ENCODE measurements at regions not wholly inside any gene's neighbourhood (a gene's known extent, or its start where the extent isn't known, plus 50 kb on each side); places are given as distances from the start of the nearest gene placed in this dataset.
"Not testable (repeated sequence)": the region's sequence is repeated elsewhere in the genome, so short reads cannot be mapped to it uniquely, and the experiment has no call there.

DNA sequence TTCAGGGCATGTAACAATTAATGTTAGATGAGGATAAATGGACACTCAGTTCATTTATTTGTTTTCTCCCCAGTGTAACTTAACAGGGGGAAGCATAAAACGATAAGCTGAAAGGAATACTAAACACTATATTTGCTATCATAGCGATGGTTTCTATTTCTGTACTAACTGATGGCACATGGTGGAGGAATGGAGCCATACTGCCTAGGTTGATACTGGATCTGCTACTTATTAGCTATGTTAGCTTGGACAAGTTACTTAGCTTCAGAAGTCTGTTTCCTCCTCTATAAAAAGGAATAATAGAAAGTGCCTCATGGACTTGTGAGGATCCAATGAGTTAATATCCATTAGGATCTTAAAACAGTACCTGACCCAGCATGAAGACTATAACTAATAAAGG, 127.5 kb downstream of the NBPF8 start:
- H3K4me3 ChIP-seq (ENCODE audit: control insufficient read depth in 2 of 3, extremely low read depth in 1 of 3, insufficient read depth in 2 of 3, low read depth in 1 of 3, low read length in 3 of 3); H3K4me1 ChIP-seq (ENCODE audit: control insufficient read depth, extremely low read depth, insufficient read depth, low read length); H3K27ac ChIP-seq (ENCODE audit: control insufficient read depth, insufficient read depth, low read length); dilution Hi-C loops (cut with MboI; ENCODE audit: extremely low pct_ligation_motif_present, low sequenced_read_pairs); H3K27me3 ChIP-seq (ENCODE audit: control insufficient read depth, extremely low read depth, insufficient read depth, low read length); H2AFZ ChIP-seq (ENCODE audit: control insufficient read depth, low read length); H3K4me2 ChIP-seq (ENCODE audit: control insufficient read depth, extremely low read depth, insufficient read depth, low read depth, low read length); H3K9ac ChIP-seq (ENCODE audit: control insufficient read depth, extremely low read depth, insufficient read depth, low read length); H4K20me1 ChIP-seq (ENCODE audit: control insufficient read depth, extremely low read depth, insufficient read depth, low read length); H3K9me1 ChIP-seq (ENCODE audit: control insufficient read depth, extremely low read depth, insufficient read depth, low read length); H3K9me3 ChIP-seq (ENCODE audit: control insufficient read depth, low read depth, low read length); FAIRE-seq; DNase-seq (ENCODE audit: low read depth, low spot score); H3K79me2 ChIP-seq (ENCODE audit: control insufficient read depth, insufficient read depth, low read length); H3K36me3 ChIP-seq (ENCODE audit: control insufficient read depth in 2 of 2, extremely low read depth in 1 of 2, insufficient read depth in 2 of 2, low read length in 2 of 2): not testable (repeated sequence)

DNA sequence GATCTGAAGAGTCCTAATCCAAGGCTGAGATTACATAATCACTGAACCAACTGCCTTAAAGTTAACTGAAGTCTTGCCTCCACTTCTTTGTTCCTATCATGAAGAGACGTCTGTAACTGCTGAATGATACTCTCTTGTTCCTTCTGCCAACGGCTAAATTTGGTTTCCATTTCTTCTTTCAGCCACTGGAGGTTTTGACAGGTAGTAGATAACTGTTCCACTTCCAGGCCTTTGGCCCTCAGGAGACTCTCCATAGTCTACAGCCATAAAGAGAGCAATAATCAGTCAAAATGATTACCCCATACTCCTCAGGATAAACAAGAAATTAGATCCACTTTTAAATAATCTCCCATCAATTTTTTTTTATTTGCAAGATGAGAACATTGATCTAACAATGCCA, 128.1 kb downstream of the NBPF8 start:
- H3K36me3 ChIP-seq (ENCODE audit: control insufficient read depth in 2 of 2, extremely low read depth in 1 of 2, insufficient read depth in 2 of 2, low read length in 2 of 2); H3K27ac ChIP-seq (ENCODE audit: control insufficient read depth, insufficient read depth, low read length); H3K9ac ChIP-seq (ENCODE audit: control insufficient read depth, extremely low read depth, insufficient read depth, low read length); dilution Hi-C loops (cut with MboI; ENCODE audit: extremely low pct_ligation_motif_present, low sequenced_read_pairs); H3K9me3 ChIP-seq (ENCODE audit: control insufficient read depth, low read depth, low read length); DNase-seq (ENCODE audit: low read depth, low spot score); H4K20me1 ChIP-seq (ENCODE audit: control insufficient read depth, extremely low read depth, insufficient read depth, low read length); H3K9me1 ChIP-seq (ENCODE audit: control insufficient read depth, extremely low read depth, insufficient read depth, low read length); H3K4me1 ChIP-seq (ENCODE audit: control insufficient read depth, extremely low read depth, insufficient read depth, low read length); FAIRE-seq; H3K27me3 ChIP-seq (ENCODE audit: control insufficient read depth, extremely low read depth, insufficient read depth, low read length); H3K4me3 ChIP-seq (ENCODE audit: control insufficient read depth in 2 of 3, extremely low read depth in 1 of 3, insufficient read depth in 2 of 3, low read depth in 1 of 3, low read length in 3 of 3); H3K4me2 ChIP-seq (ENCODE audit: control insufficient read depth, extremely low read depth, insufficient read depth, low read depth, low read length); H2AFZ ChIP-seq (ENCODE audit: control insufficient read depth, low read length); H3K79me2 ChIP-seq (ENCODE audit: control insufficient read depth, insufficient read depth, low read length): not testable (repeated sequence)

DNA sequence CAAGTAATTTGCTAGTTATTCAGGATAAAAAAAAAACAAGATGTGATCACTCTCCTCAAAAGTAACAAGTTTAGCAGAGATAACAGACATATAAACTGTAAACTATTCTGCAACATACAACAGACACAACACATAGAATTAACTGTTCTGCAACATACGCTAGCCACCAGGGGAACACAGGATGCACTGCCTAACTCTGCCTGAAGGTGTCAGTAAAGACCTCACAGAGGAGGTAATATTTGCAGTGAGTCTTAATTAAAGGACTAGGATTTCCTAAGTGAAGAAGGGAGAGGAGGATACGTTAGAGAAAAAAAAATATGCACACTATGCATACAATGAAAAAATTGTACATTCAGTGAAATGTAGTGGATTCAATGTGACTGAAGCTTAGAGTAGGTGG, 129.6 kb downstream of the NBPF8 start:
- H3K9me1 ChIP-seq (ENCODE audit: control insufficient read depth, extremely low read depth, insufficient read depth, low read length); H3K36me3 ChIP-seq (ENCODE audit: control insufficient read depth in 2 of 2, extremely low read depth in 1 of 2, insufficient read depth in 2 of 2, low read length in 2 of 2); DNase-seq (ENCODE audit: low read depth, low spot score); H3K4me2 ChIP-seq (ENCODE audit: control insufficient read depth, extremely low read depth, insufficient read depth, low read depth, low read length); H3K79me2 ChIP-seq (ENCODE audit: control insufficient read depth, insufficient read depth, low read length); H3K9ac ChIP-seq (ENCODE audit: control insufficient read depth, extremely low read depth, insufficient read depth, low read length); FAIRE-seq; H3K4me3 ChIP-seq (ENCODE audit: control insufficient read depth in 2 of 3, extremely low read depth in 1 of 3, insufficient read depth in 2 of 3, low read depth in 1 of 3, low read length in 3 of 3); H3K4me1 ChIP-seq (ENCODE audit: control insufficient read depth, extremely low read depth, insufficient read depth, low read length); dilution Hi-C loops (cut with MboI; ENCODE audit: extremely low pct_ligation_motif_present, low sequenced_read_pairs); H4K20me1 ChIP-seq (ENCODE audit: control insufficient read depth, extremely low read depth, insufficient read depth, low read length); H3K27ac ChIP-seq (ENCODE audit: control insufficient read depth, insufficient read depth, low read length); H3K27me3 ChIP-seq (ENCODE audit: control insufficient read depth, extremely low read depth, insufficient read depth, low read length); H2AFZ ChIP-seq (ENCODE audit: control insufficient read depth, low read length); H3K9me3 ChIP-seq (ENCODE audit: control insufficient read depth, low read depth, low read length): not testable (repeated sequence)
- TF ChIP-seq, protein P1, sequence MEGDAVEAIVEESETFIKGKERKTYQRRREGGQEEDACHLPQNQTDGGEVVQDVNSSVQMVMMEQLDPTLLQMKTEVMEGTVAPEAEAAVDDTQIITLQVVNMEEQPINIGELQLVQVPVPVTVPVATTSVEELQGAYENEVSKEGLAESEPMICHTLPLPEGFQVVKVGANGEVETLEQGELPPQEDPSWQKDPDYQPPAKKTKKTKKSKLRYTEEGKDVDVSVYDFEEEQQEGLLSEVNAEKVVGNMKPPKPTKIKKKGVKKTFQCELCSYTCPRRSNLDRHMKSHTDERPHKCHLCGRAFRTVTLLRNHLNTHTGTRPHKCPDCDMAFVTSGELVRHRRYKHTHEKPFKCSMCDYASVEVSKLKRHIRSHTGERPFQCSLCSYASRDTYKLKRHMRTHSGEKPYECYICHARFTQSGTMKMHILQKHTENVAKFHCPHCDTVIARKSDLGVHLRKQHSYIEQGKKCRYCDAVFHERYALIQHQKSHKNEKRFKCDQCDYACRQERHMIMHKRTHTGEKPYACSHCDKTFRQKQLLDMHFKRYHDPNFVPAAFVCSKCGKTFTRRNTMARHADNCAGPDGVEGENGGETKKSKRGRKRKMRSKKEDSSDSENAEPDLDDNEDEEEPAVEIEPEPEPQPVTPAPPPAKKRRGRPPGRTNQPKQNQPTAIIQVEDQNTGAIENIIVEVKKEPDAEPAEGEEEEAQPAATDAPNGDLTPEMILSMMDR (optimal IDR thresholded peaks at IDR 0.05 in 1 of 3, IDR thresholded peaks at IDR 0.05 in 1 of 3, conservative IDR thresholded peaks at IDR 0.05 in 1 of 3; ENCODE audit: extremely low read depth in 1 of 3, insufficient read depth in 2 of 3, low read length in 3 of 3): peak in 2 of 3 experiments; percentile 20 to 33

DNA sequence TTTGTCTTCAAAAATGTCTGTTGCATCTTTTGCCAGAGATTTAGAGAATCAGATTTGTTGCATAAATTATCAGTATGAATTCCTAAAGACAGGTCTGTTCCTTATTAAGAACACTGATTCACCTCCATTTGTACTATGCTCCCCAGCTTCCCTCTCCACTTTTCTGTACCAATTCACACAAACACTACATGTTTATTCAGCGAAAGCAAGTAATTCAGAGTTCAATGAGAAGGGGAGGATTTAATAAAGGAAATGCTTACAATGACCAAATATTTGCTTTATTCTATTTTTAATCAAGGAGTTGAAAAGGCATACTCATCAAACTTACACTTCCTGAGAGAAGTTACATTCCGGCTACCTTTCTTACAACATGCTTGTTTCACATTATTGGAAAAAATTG, 135.5 kb downstream of the NBPF8 start:
- H3K9ac ChIP-seq (ENCODE audit: control insufficient read depth, extremely low read depth, insufficient read depth, low read length); H3K9me1 ChIP-seq (ENCODE audit: control insufficient read depth, extremely low read depth, insufficient read depth, low read length); dilution Hi-C loops (cut with MboI; ENCODE audit: extremely low pct_ligation_motif_present, low sequenced_read_pairs); H3K4me3 ChIP-seq (ENCODE audit: control insufficient read depth in 2 of 3, extremely low read depth in 1 of 3, insufficient read depth in 2 of 3, low read depth in 1 of 3, low read length in 3 of 3); H3K36me3 ChIP-seq (ENCODE audit: control insufficient read depth in 2 of 2, extremely low read depth in 1 of 2, insufficient read depth in 2 of 2, low read length in 2 of 2); H3K27ac ChIP-seq (ENCODE audit: control insufficient read depth, insufficient read depth, low read length); H4K20me1 ChIP-seq (ENCODE audit: control insufficient read depth, extremely low read depth, insufficient read depth, low read length); H2AFZ ChIP-seq (ENCODE audit: control insufficient read depth, low read length); FAIRE-seq; H3K79me2 ChIP-seq (ENCODE audit: control insufficient read depth, insufficient read depth, low read length); H3K9me3 ChIP-seq (ENCODE audit: control insufficient read depth, low read depth, low read length); DNase-seq (ENCODE audit: low read depth, low spot score); H3K4me1 ChIP-seq (ENCODE audit: control insufficient read depth, extremely low read depth, insufficient read depth, low read length); H3K4me2 ChIP-seq (ENCODE audit: control insufficient read depth, extremely low read depth, insufficient read depth, low read depth, low read length); H3K27me3 ChIP-seq (ENCODE audit: control insufficient read depth, extremely low read depth, insufficient read depth, low read length): not testable (repeated sequence)

DNA sequence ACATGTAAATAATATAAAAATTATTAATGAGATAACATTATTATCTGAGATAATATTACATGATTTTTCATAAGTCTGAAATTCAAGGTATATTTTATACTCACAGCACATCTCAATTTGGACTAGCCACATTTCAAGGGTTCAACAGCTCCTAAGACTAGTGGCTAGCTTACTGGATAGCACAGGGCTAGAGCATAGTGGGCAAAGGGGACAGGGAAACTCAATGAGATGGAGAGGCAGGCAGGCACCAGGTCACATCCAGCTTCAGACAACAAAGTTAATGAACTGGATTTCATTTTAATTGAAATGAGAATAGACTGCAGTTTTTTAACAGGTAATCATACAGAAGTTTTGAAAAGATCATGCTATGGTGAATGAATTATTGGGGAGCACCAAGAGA, 137.4 kb downstream of the NBPF8 start:
- H3K27me3 ChIP-seq (ENCODE audit: control insufficient read depth, extremely low read depth, insufficient read depth, low read length); H4K20me1 ChIP-seq (ENCODE audit: control insufficient read depth, extremely low read depth, insufficient read depth, low read length); H2AFZ ChIP-seq (ENCODE audit: control insufficient read depth, low read length); FAIRE-seq; H3K4me3 ChIP-seq (ENCODE audit: control insufficient read depth in 2 of 3, extremely low read depth in 1 of 3, insufficient read depth in 2 of 3, low read depth in 1 of 3, low read length in 3 of 3); H3K4me1 ChIP-seq (ENCODE audit: control insufficient read depth, extremely low read depth, insufficient read depth, low read length); H3K9ac ChIP-seq (ENCODE audit: control insufficient read depth, extremely low read depth, insufficient read depth, low read length); dilution Hi-C loops (cut with MboI; ENCODE audit: extremely low pct_ligation_motif_present, low sequenced_read_pairs); H3K27ac ChIP-seq (ENCODE audit: control insufficient read depth, insufficient read depth, low read length); H3K4me2 ChIP-seq (ENCODE audit: control insufficient read depth, extremely low read depth, insufficient read depth, low read depth, low read length); H3K9me3 ChIP-seq (ENCODE audit: control insufficient read depth, low read depth, low read length); H3K36me3 ChIP-seq (ENCODE audit: control insufficient read depth in 2 of 2, extremely low read depth in 1 of 2, insufficient read depth in 2 of 2, low read length in 2 of 2); H3K9me1 ChIP-seq (ENCODE audit: control insufficient read depth, extremely low read depth, insufficient read depth, low read length); DNase-seq (ENCODE audit: low read depth, low spot score): not testable (repeated sequence)
- peaks cover 15% of the 10 kb centered on the region for H3K79me2 ChIP-seq (ENCODE audit: control insufficient read depth, insufficient read depth, low read length)
